ENCODE measurements at regions not wholly inside any gene's neighbourhood (a gene's known extent, or its start where the extent isn't known, plus 50 kb on each side); places are given as distances from the start of the nearest gene placed in this dataset.

- TF ChIP-seq, protein P1, sequence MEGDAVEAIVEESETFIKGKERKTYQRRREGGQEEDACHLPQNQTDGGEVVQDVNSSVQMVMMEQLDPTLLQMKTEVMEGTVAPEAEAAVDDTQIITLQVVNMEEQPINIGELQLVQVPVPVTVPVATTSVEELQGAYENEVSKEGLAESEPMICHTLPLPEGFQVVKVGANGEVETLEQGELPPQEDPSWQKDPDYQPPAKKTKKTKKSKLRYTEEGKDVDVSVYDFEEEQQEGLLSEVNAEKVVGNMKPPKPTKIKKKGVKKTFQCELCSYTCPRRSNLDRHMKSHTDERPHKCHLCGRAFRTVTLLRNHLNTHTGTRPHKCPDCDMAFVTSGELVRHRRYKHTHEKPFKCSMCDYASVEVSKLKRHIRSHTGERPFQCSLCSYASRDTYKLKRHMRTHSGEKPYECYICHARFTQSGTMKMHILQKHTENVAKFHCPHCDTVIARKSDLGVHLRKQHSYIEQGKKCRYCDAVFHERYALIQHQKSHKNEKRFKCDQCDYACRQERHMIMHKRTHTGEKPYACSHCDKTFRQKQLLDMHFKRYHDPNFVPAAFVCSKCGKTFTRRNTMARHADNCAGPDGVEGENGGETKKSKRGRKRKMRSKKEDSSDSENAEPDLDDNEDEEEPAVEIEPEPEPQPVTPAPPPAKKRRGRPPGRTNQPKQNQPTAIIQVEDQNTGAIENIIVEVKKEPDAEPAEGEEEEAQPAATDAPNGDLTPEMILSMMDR (IDR thresholded peaks at IDR 0.05), result no peak
- TF ChIP-seq POLR2A (IDR thresholded peaks at IDR 0.05), result no peak
- TF ChIP-seq POLR2AphosphoS5 (IDR thresholded peaks at IDR 0.05), result no peak
These were observed 63.3 kb upstream of the THSD7A start for GRCh38 chr7:11895337-11895736.
